Activated T-cell treated with anti-CD3 and anti-CD28 coated beads, Interleukin-2, amount 50 U/mL, for 24 hours (primary cell): ENCODE measurements at regions not wholly inside any gene's neighbourhood (a gene's known extent, or its start where the extent isn't known, plus 50 kb on each side); places are given as distances from the start of the nearest gene placed in this dataset.

Experiments
- DNase-seq: peaks from one replicate; pipeline ENCODE4 v3.0.0-alpha.2; 2020
- H3K27ac Mint-ChIP-seq: 2 replicates; pipeline ENCODE4 v1.8.0; 2020; ENCODE audit warnings: mild to moderate bottlenecking, mixed read lengths
- H3K27me3 Mint-ChIP-seq: 2 replicates; pipeline ENCODE4 v1.8.0; 2020; ENCODE audit warnings: mixed read lengths
- H3K36me3 Mint-ChIP-seq: 2 replicates; pipeline ENCODE4 v1.8.0; 2020; ENCODE audit warnings: low read depth, mixed read lengths
- H3K4me1 Mint-ChIP-seq: 2 replicates; pipeline ENCODE4 v1.8.0; 2020; ENCODE audit warnings: low read depth, mixed read lengths
- H3K4me3 Mint-ChIP-seq: 2 replicates; pipeline ENCODE4 v1.8.0; 2020; ENCODE audit warnings: mild to moderate bottlenecking, moderate library complexity, mixed read lengths
- H3K9me3 Mint-ChIP-seq: 2 replicates; pipeline ENCODE4 v1.8.0; 2020; ENCODE audit warnings: mixed read lengths

DNA sequence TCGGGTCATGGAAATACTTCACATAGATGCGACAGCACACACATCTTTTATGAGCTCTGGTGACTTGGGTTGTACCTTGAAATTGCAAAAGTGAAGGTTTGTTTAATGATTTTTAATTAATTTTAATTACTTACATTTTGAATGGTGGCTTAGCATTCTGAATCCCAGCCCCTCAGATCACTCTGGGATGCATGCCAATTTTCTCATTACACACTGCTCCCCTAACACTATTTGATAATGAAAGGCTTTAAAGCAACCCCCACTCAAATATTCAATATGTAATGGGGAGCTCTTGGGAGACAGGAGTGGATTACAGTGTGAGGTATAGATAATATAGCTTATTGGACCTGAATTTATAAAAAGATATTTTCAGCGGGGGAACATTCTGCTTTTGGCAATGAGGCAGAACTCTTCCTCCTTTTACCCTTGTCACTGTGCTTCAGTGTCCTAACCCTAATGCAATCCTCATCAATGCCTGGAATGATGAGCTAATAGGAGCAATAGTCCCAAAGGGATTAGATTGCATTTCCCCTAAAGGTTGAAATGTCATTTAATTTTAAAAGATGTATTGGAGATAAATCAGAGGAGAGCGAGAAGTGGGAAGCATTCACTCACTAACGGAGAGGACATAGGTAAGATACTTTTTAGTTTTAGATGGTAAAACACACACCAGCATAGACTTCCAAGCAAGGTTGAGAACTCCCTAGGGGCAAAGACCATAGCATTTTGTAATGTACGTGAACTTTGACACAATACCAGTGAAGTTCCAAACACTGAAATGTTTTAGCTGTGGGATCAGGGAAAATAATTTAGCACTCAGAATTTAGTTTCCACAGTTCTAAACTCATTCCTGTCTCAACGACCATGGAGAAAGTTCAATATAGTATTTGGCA is 384.1 kb upstream of the PLXNA2 start:
- Mint-ChIP-seq H3K4me1 (no peaks in the 10 kb centered on the region), H3K27me3 (no peaks in the 10 kb centered on the region), H3K4me3 (no peak overlapping the region), H3K36me3 (no peaks in the 10 kb centered on the region), H3K9me3 (no peaks in the 10 kb centered on the region), H3K27ac (no peak overlapping the region)
- DNase-seq: no peak

DNA sequence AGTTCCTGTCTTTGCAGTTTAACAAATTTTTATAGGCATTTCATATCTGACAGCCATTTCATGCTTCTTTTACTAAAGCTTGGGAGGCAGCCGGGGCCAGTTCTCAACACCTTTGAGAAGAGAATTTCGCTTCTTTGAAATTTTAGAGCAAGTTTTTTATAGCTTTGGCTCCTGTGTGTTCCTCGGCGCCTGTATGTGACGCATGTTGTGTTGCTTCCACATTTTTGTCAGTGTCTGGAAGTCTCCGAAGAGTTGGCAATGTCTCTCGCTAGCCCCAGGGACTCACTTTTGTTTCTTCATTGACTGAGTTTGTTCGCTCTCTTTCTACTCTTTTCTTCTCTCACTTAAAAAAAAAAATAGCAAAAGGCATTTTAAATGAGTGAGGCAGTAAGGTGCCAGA is 386.9 kb upstream of the PLXNA2 start:
- H3K9me3 Mint-ChIP-seq: no peaks in the 10 kb centered on the region
- H3K27me3 Mint-ChIP-seq: no peaks in the 10 kb centered on the region
- H3K36me3 Mint-ChIP-seq: no peaks in the 10 kb centered on the region

DNA sequence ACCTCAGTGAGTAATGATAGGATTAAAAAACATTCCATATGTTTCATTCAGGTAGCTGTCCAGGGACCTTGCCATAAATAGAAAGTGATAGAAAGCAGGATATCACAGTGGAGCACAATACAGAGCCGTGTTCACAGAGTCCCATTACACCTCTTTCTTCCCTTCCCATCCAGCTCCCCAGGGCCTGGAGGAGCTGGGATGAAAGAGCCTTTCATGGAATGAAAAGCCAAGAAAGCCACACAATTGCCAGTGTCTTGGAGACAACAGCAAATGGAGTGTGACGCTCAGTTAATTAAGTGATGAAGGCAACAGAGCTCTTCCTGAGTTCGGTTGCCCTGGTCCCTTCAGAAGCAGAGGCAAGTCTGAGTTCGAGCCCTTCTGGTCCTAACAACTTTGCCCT is 387.3 kb upstream of the PLXNA2 start:
- Mint-ChIP-seq H3K9me3 (no peaks in the 10 kb centered on the region), H3K27me3 (no peaks in the 10 kb centered on the region), H3K4me1 (no peaks in the 10 kb centered on the region), H3K4me3 (no peak overlapping the region), H3K27ac (no peak overlapping the region), H3K36me3 (no peaks in the 10 kb centered on the region)
- no peak for DNase-seq

More for the DNA sequence above, 386.9 kb upstream of the PLXNA2 start:
- no peak overlapping the region for H3K4me3 Mint-ChIP-seq
- H3K27ac Mint-ChIP-seq: no peak overlapping the region
- no peak for DNase-seq
- H3K4me1 Mint-ChIP-seq: no peaks in the 10 kb centered on the region

DNA sequence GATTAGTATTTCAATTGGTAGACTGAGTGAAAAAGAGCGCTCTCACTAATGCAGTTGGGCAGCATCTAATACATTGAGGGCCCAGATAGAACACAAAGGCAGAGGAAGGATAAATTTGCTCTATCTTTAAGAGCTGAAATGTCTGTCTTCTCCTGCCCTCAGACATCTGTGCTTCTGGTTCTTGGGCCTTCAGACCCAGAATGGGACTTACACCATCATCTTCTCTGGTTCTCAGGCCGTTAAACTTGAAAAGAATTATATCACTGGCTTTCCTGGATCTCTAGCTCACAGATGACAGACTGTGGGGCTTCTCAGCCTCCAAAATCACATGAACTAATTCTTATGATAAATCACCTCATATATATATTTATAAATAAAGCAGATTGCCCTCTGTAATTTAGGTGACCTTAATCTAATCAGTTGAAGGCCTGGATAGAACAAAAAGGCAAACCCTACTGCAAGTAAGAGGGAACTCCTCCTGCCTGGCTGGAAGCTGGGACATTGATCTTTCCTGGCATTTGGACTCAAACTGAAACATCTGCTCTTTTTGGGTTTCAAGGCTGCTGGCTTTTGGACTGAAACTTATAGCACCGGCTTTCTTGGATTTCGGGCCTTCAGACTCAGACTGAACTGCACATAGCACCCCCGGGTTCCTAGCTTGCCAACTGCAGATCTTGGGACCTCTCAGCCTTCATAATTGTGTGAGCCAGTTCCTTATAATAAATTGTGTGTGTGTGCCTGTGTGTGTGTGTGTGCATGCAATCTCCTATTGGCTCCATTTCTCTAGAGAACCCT is 390.4 kb upstream of the PLXNA2 start:
- no peaks in the 10 kb centered on the region for H3K4me1 Mint-ChIP-seq
- H3K9me3 Mint-ChIP-seq: no peaks in the 10 kb centered on the region
- no peaks in the 10 kb centered on the region for H3K36me3 Mint-ChIP-seq
- DNase-seq: no peak
- no peak overlapping the region for H3K27ac Mint-ChIP-seq
- H3K27me3 Mint-ChIP-seq: peaks cover 5% of the 10 kb centered on the region
- H3K4me3 Mint-ChIP-seq: no peak overlapping the region

DNA sequence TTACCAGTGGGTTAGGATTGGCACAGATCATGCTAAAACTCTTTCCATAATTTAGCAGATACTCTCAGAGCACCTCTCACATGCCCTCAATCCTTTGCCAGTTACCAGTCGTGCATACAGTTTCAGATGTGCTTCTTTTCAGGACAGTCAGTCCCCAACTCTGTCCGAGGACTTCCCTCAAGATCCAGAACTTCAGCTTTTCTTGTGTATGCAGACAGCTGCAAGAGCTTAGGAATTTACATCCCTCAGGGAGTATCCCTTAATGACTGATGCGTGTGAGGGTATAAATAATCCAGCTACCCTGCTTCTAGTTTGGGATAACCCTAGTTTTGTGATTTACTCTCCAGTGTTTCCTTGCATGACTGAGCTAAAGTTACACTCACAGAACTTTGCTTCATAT is 393.0 kb upstream of the PLXNA2 start:
- H3K4me1 Mint-ChIP-seq: no peaks in the 10 kb centered on the region
- H3K27me3 Mint-ChIP-seq: peaks cover 5% of the 10 kb centered on the region
- no peaks in the 10 kb centered on the region for H3K9me3 Mint-ChIP-seq
- no peaks in the 10 kb centered on the region for H3K36me3 Mint-ChIP-seq
- no peak for DNase-seq
- H3K27ac Mint-ChIP-seq: no peak overlapping the region
- no peak overlapping the region for H3K4me3 Mint-ChIP-seq

DNA sequence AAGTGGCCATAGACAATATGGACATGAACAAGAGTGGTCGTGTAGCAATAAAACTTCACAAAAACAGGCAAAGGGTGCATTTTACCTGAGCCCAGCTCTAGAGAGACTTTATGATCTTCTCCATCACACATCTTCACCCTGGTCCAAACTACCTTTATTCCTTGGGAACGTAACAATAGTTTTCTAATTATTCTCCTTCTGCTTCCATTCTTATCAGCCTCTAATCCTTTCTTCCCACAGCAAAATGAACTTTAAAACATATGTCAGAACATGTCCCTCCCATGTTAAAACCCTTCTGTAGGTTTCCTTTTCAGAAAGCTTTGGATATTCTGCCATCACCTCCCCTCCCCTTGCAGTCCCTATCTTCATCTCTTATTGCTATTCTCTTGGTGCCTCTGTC is 395.2 kb upstream of the PLXNA2 start:
- peaks cover 5% of the 10 kb centered on the region for H3K27me3 Mint-ChIP-seq
- DNase-seq: no peak
- H3K4me1 Mint-ChIP-seq: no peaks in the 10 kb centered on the region
- no peak overlapping the region for H3K4me3 Mint-ChIP-seq
- no peaks in the 10 kb centered on the region for H3K36me3 Mint-ChIP-seq
- H3K9me3 Mint-ChIP-seq: no peaks in the 10 kb centered on the region
- no peak overlapping the region for H3K27ac Mint-ChIP-seq

DNA sequence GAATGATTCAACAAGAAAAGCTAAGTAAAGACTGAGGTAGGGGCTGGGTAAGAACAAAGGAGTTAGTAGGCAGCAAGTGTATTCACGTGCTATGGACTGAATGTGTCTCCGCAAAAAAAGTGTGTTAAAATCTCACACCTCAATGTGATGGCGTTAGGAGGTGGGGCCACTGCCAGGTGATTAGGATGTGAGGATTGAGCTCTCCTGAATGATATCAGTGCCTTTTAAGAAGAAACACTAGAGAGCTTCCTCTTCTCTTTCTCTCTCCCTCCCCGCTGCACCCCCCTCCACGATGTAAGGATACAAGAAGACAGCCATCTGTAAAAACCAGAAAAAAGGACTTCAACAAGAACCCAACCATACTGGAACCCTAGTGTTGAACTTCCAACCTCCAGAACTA is 396.1 kb upstream of the PLXNA2 start:
- H3K27ac Mint-ChIP-seq: no peak overlapping the region
- no peaks in the 10 kb centered on the region for H3K36me3 Mint-ChIP-seq
- peaks cover 5% of the 10 kb centered on the region for H3K27me3 Mint-ChIP-seq
- H3K4me3 Mint-ChIP-seq: no peak overlapping the region
- no peaks in the 10 kb centered on the region for H3K4me1 Mint-ChIP-seq
- H3K9me3 Mint-ChIP-seq: no peaks in the 10 kb centered on the region
- DNase-seq: no peak

DNA sequence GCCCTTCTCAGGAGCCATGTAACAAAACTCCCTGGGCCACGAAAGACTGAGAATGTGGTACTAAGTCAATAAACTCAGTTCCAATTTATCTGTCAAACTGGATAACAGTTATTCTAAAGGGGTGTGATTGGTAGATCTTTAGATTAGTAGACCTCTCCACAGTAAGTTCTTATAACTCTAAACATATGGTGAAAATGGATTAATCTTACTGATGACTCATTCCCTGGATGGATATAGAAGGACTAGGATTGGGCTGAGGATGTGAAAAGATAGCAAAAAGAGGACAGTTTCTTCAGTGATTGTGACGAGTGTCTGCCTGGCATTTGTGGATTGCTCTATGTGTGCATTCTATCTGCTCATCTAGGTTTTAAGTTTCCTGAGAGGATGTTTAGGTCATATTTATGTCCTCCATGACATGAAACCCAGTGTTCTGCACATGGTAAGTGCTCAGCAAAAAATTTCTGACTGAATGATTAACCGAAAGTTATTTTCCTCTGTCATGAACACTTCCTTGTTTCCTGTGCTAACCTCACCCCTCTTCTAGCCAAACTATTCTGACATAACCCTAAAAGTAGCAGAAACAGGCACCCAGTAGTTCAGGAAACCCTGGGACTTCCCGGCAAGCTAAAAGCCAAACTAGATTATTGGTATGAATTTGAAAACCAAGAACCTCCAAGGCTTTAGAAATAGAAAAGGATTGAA is 397.5 kb upstream of the PLXNA2 start:
- Mint-ChIP-seq H3K4me3 (no peak overlapping the region), H3K9me3 (no peaks in the 10 kb centered on the region), H3K27me3 (peaks cover 5% of the 10 kb centered on the region), H3K27ac (no peak overlapping the region), H3K36me3 (no peaks in the 10 kb centered on the region), H3K4me1 (no peaks in the 10 kb centered on the region)
- DNase-seq: no peak

DNA sequence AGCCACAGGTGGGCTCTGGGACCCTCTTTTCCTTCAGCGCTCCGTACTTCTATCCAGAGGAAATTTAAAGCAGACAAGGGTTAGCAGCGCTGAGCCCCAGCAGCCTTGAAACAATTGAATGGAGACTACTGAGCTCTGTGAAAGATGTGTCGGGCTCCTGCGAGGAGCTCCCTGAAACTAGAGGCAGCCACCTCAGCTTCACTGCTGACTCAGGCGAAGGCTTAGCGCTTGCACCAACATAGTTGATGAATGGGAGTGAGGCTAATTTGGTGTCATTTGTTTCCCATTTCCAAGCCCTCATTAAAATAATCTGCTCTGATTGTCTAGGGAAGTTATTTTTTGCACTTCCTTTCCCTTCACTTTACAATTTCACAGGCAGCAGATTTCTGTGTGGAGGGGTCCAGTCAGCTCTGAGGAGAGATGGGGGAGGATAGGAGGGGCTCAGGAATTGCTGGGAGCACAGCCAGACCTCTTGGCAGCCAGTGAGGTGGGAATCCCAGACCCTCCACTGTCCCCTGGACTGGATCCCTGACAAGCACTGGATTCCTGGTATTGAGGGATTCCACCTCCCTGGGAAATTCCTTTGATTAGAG is 398.9 kb upstream of the PLXNA2 start:
- Mint-ChIP-seq H3K4me1 (no peaks in the 10 kb centered on the region), H3K36me3 (no peaks in the 10 kb centered on the region), H3K9me3 (no peaks in the 10 kb centered on the region), H3K4me3 (no peak overlapping the region), H3K27ac (no peak overlapping the region), H3K27me3 (peaks cover under 1% of the 10 kb centered on the region)
- DNase-seq: no peak

DNA sequence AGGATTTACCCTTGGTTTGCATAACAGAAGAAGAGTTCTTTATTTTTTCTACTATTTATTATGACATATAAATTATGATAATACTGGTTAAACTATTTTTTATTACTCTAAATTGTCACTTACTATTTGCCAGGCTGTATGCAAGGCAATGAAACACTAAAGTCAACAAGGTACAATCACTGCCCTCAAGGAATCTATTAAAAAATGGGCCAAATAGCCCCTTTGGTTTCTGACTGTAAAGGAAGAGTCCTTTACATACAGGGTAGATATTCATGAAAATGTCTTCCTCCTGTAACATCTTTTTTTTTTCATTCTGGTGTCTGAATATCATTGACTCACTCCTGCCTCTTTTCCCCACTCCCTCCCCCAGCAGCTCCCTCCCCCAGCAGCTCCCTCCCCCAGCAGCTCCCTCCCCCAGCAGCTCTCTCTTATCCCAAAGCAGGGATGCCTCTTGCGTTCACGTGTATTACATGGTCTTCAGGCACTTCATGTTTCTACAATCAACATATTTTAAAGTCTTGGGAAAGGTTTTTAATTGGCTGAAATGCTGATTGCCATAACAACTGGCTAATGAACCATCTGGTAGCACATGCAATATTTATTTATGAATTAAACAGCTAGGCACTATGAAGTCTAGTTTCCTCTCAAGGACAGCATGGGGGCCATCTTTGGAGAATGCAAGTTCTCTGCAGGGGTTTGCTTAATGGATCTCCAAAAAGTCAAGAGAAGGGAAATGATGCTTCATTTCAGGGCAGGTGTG is 400.4 kb upstream of the PLXNA2 start:
- DNase-seq: no peak
- Mint-ChIP-seq H3K27ac (no peak overlapping the region), H3K4me1 (no peaks in the 10 kb centered on the region), H3K9me3 (no peaks in the 10 kb centered on the region), H3K27me3 (peaks cover 8% of the 10 kb centered on the region), H3K4me3 (no peak overlapping the region), H3K36me3 (no peaks in the 10 kb centered on the region)

DNA sequence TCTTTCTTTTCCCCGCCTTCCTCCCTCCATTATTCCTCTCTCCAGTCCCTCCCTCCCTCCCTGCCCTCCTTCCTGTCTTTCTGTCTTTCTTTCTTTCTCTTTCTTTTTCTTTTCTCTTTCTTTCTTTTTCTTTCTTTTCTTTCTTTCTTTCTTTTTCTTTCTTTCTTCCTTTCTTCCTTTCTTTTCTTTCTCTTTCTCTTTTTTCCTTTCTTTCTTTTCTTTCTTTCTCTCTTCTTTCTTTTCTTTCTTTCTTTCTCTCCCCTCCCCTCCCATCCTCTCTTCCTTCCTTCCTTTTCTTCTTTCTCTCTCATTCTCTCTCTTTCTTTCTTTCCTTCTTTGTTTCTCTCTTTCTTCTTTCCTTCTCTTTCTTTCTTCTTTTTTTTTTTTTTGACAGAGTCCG is 402.2 kb upstream of the PLXNA2 start:
- Mint-ChIP-seq H3K27ac (no peak overlapping the region), H3K4me1 (no peaks in the 10 kb centered on the region), H3K4me3 (no peak overlapping the region), H3K36me3 (no peaks in the 10 kb centered on the region), H3K27me3 (peaks cover 19% of the 10 kb centered on the region), H3K9me3 (no peaks in the 10 kb centered on the region)
- no peak for DNase-seq

DNA sequence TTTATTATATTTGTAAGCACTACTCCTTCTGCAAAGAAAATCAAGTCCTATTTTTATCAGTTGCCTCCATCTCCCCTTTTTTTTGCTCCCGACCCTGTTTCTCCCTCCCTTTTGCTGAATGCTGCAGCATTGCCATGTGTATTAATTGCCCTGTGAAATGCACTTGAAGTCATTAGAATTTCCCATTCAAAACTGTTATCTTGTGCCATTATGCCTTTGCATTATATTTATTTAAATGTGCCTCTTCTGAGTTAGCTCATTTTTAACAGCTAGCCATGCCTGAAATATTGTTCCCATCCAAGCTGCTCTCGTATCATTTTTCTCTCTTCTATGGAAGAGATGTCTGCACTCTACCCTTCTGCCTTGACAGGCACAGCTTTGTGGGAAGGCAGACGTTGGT is 404.0 kb upstream of the PLXNA2 start:
- H3K27ac Mint-ChIP-seq: no peak overlapping the region
- no peaks in the 10 kb centered on the region for H3K36me3 Mint-ChIP-seq
- H3K4me1 Mint-ChIP-seq: no peaks in the 10 kb centered on the region
- DNase-seq: no peak
- H3K9me3 Mint-ChIP-seq: no peaks in the 10 kb centered on the region
- H3K27me3 Mint-ChIP-seq: peaks cover 31% of the 10 kb centered on the region
- H3K4me3 Mint-ChIP-seq: no peak overlapping the region

DNA sequence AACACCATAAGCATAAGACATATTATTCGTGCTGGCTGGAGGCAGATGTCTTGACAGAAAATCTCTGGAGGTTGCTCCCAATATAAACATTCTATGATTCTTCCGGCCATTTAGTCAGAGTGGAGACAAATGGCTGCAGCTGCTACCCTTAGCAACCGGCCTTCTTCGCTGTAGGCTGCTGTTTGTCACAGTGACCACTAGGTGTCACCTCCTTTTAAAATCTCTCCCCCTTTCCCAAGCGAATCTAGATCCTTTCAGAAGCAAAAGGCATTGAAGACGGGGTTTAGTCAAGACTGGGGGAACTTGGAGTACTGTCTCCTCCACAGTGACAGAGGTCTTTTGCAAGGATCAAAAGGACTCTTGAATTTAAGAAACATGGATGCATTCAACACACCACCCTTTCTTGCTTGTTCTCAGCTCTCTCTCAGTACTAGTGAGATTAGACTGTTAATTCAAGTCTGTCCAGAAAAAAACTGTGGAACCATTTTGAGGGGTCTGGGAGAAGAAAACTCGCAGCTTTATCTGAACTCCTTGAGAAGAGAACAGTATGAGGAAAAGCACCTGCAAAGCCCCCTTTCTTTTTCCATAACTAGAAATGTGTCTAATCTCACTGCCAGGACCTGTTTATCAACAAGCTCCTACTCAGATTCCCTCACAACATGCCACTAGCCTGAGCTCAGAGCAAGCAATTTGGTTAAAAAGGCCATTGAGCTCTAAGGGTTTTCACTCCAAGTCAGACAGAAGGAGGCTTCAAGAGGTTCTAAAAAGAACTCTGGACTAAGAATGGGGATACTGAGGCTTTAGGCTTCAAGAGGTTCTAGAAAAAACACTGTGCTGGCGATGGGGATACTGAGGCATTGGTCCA is 408.3 kb upstream of the PLXNA2 start:
- Mint-ChIP-seq H3K4me1 (no peaks in the 10 kb centered on the region), H3K4me3 (no peak overlapping the region), H3K9me3 (no peaks in the 10 kb centered on the region), H3K27me3 (peaks cover 43% of the 10 kb centered on the region), H3K27ac (no peak overlapping the region), H3K36me3 (no peaks in the 10 kb centered on the region)
- peak; percentile 32 for DNase-seq
